PC-3 (cell line): ENCODE measurements at regions not wholly inside any gene's neighbourhood (a gene's known extent, or its start where the extent isn't known, plus 50 kb on each side); places are given as distances from the start of the nearest gene placed in this dataset.
A peak's percentile ranks its signal among the peaks of the same experiment; 100 is the strongest.

Experiments
- ATAC-seq: fragments of 200-7000 bp; cut with Tn5 transposase; 2 replicates; pipeline ENCODE4 v1.9.1; 2020; ENCODE audit warnings: mild to moderate bottlenecking, moderate library complexity
- BruUV-seq: library from RNA; stranded (reverse); fragments of 400-500 nt; replicated peaks from 2 replicates; lab custom pipeline; 2021; lab: Mats Ljungman, UMichigan
- CTCF ChIA-PET: fragments of 300-600 bp; sonication (Branson Sonifier 250); formaldehyde crosslinking; loops from one replicate; lab custom pipeline; 2022; ENCODE audit warnings: antibody characterized with exemption; lab: Charles Lee
- POLR2A ChIA-PET: fragments of 300-600 bp; sonication (Branson Sonifier 250); formaldehyde crosslinking; loops from one replicate; lab custom pipeline; 2022; ENCODE audit warnings: antibody characterized with exemption; ENCODE audit not compliant: unreplicated experiment; lab: Charles Lee
- DNase-seq: peaks from one replicate; pipeline ENCODE4 v3.0.0-alpha.2; 2015
- H2AFZ ChIP-seq: fragments of 300-600 bp; sonication (generic); 2 replicates; pipeline ENCODE4 v1.6.0; 2016; ENCODE audit warnings: antibody characterized with exemption, low read length
- H3F3A ChIP-seq: fragments of 300-600 bp; sonication (generic); one replicate; pipeline ENCODE4 v1.6.0; 2017; ENCODE audit warnings: antibody characterized with exemption, low read length, control low read depth, mild to moderate bottlenecking; ENCODE audit not compliant: unreplicated experiment
- H3K27ac ChIP-seq: fragments of 300-600 bp; sonication (generic); 2 replicates; pipeline ENCODE4 v1.5.1; 2016; ENCODE audit warnings: mild to moderate bottlenecking, low read length
- H3K27me3 ChIP-seq: fragments of 300-600 bp; sonication (generic); 2 replicates; pipeline ENCODE4 v1.6.1; 2016; ENCODE audit warnings: low read length, mixed read lengths
- H3K36me3 ChIP-seq: fragments of 300-600 bp; sonication (generic); 2 replicates; pipeline ENCODE4 v1.6.1; 2016; ENCODE audit warnings: low read depth, mixed run types, low read length, mixed read lengths
- H3K4me1 ChIP-seq: fragments of 300-600 bp; sonication (generic); 2 replicates; pipeline ENCODE4 v1.5.1; 2016; ENCODE audit warnings: low read length; ENCODE audit not compliant: insufficient read depth
- H3K4me2 ChIP-seq: fragments of 300-600 bp; sonication (generic); 2 replicates; pipeline ENCODE4 v1.6.0; 2016; ENCODE audit warnings: low read length
- H3K4me3 ChIP-seq: fragments of 300-600 bp; sonication (generic); 2 replicates; pipeline ENCODE4 v1.5.1; 2016; ENCODE audit warnings: mild to moderate bottlenecking, low read length, mixed read lengths
- H3K79me2 ChIP-seq: fragments of 300-600 bp; sonication (generic); 2 replicates; pipeline ENCODE4 v1.6.1; 2017; ENCODE audit warnings: low read length, mixed read lengths
- H3K9ac ChIP-seq: fragments of 300-600 bp; sonication (generic); 2 replicates; pipeline ENCODE4 v1.6.0; 2016; ENCODE audit warnings: mild to moderate bottlenecking, low read length
- H3K9me2 ChIP-seq: fragments of 300-600 bp; sonication (generic); replicated peaks from 2 replicates; pipeline ENCODE4 v1.6.1; 2016; ENCODE audit warnings: mixed run types, low read length, mixed read lengths
- H3K9me3 ChIP-seq: fragments of 300-600 bp; sonication (generic); 2 replicates; pipeline ENCODE4 v1.6.1; 2016; ENCODE audit warnings: low read length, mixed read lengths
- H4K20me1 ChIP-seq: fragments of 300-600 bp; sonication (generic); 2 replicates; pipeline ENCODE4 v1.6.1; 2016; ENCODE audit warnings: low read length, mixed read lengths
- CTCF ChIP-seq: fragments of 300-600 bp; sonication (generic); conservative IDR thresholded peaks from 2 replicates; pipeline ENCODE4 v1.5.1; 2017; ENCODE audit warnings: antibody characterized with exemption, low read depth, mild to moderate bottlenecking, low read length
- EZH2 ChIP-seq: fragments of 300-600 bp; sonication (generic); IDR thresholded peaks from one replicate; pipeline ENCODE4 v1.6.1; 2017; ENCODE audit warnings: antibody characterized with exemption, mild to moderate bottlenecking, low read length; ENCODE audit not compliant: unreplicated experiment
- EZH2phosphoT487 ChIP-seq: fragments of 300-600 bp; sonication (generic); IDR thresholded peaks from 2 replicates; pipeline ENCODE4 v1.6.1; 2018; ENCODE audit warnings: mild to moderate bottlenecking, antibody characterized with exemption, low read length, borderline replicate concordance
- intact Hi-C: fragments of 100-400 bp; cut with micrococcal nuclease; formaldehyde crosslinking; loops from 2 replicates; pipeline ENCODE4 v1.9.0; 2023

DNA sequence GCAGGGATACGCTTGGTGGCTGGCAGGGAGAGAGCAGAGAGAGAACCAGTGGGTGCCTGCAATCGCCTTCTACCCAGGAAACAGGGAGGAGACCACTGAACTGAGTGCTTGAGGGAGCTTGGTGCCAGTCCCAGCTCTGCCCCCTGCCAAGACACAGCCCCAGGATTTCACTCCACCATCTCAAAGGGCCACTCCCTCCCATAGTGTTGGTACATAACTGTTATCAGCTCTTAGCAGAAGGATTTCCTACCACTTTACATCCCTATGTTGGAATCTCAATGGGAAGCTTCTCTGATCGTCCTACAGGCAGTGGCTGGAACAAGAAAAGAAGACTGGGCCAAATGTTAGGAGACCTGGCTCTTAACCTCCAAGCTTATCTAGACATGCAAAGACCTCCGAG is 157.4 kb upstream of the FOXN3 start:
- no peak for DNase-seq
- no peak for TF ChIP-seq EZH2
- no peak for TF ChIP-seq EZH2phosphoT487
- TF ChIP-seq CTCF = no peak
- no peaks in the 10 kb centered on the region for H3K27me3 ChIP-seq
- ChIA-PET POLR2A (no interaction called here), CTCF (no interaction called here)
- H3K36me3 ChIP-seq = no peaks in the 10 kb centered on the region
- ATAC-seq = no peak
- H3K79me2 ChIP-seq = no peaks in the 10 kb centered on the region
- no peak overlapping the region for H2AFZ ChIP-seq
- H3K27ac ChIP-seq = no peak overlapping the region
- H3K4me1 ChIP-seq = peaks cover 12% of the 10 kb centered on the region; the same call in 1 of the 2 replicates
- no peak overlapping the region for H3K4me2 ChIP-seq
- no peaks in the 10 kb centered on the region for H4K20me1 ChIP-seq
- no peaks in the 10 kb centered on the region for H3K9me3 ChIP-seq
- intact Hi-C loops = loop anchor here (5.0 to 10.0 kb wide), 2 partner anchors 157 to 310 kb away; partner anchors contain the start of gene FOXN3
- no TSS peak for BruUV-seq
- no peak overlapping the region for H3K9ac ChIP-seq
- no peaks in the 10 kb centered on the region for H3F3A ChIP-seq
- H3K4me3 ChIP-seq = no peak overlapping the region
- H3K9me2 ChIP-seq = no peaks in the 10 kb centered on the region

DNA sequence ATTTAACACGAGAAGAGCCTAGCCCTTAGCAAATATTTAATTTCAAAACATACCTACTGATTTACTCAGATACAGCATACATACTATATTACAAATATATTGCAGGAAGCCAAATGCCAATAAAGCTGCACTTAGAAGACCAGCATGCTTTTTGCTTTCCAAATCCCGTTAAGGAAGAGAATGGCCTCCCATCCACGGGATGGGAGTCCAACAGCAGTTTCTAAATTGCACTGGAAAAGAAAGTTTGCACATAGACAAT is 156.3 kb upstream of the FOXN3 start:
- H3F3A ChIP-seq = no peaks in the 10 kb centered on the region
- H3K36me3 ChIP-seq = no peaks in the 10 kb centered on the region
- no peaks in the 10 kb centered on the region for H3K79me2 ChIP-seq
- ATAC-seq (peak; percentile 81), DNase-seq (no peak)
- no peaks in the 10 kb centered on the region for H3K27me3 ChIP-seq
- no peaks in the 10 kb centered on the region for H3K9me3 ChIP-seq
- H2AFZ ChIP-seq = no peak overlapping the region
- TF ChIP-seq EZH2 (no peak), CTCF (no peak), EZH2phosphoT487 (no peak)
- no peaks in the 10 kb centered on the region for H4K20me1 ChIP-seq
- no TSS peak for BruUV-seq
- no peak overlapping the region for H3K9ac ChIP-seq
- intact Hi-C loops = loop anchor here (5.0 to 10.0 kb wide), 2 partner anchors 156 to 311 kb away; partner anchors contain the start of gene FOXN3
- no peaks in the 10 kb centered on the region for H3K9me2 ChIP-seq
- no peak overlapping the region for H3K4me2 ChIP-seq
- H3K27ac ChIP-seq = no peak overlapping the region
- ChIA-PET POLR2A (no interaction called here), CTCF (no interaction called here)
- peaks cover 12% of the 10 kb centered on the region; the same call in 1 of the 2 replicates for H3K4me1 ChIP-seq
- no peak overlapping the region for H3K4me3 ChIP-seq

GRCh38 chr14:89572596-89573398 is 155.8 kb upstream of the FOXN3 start:
- H3K36me3 ChIP-seq = no peaks in the 10 kb centered on the region
- H2AFZ ChIP-seq = no peak overlapping the region
- no peak for TF ChIP-seq EZH2phosphoT487
- TF ChIP-seq EZH2 = no peak
- no peak for TF ChIP-seq CTCF
- DNase-seq (peak; percentile 2), ATAC-seq (peak; percentile 58)
- H3K4me2 ChIP-seq = no peak overlapping the region
- no peak overlapping the region for H3K27ac ChIP-seq
- no peaks in the 10 kb centered on the region for H3K9me3 ChIP-seq
- no peak overlapping the region for H3K9ac ChIP-seq
- intact Hi-C loops = loop anchor here (5.0 to 10.0 kb wide), 2 partner anchors 155 to 312 kb away; partner anchors contain the start of gene FOXN3
- ChIA-PET POLR2A (no interaction called here), CTCF (no interaction called here)
- no peaks in the 10 kb centered on the region for H3K79me2 ChIP-seq
- no peaks in the 10 kb centered on the region for H3K27me3 ChIP-seq
- H3K4me3 ChIP-seq = no peak overlapping the region
- H3K4me1 ChIP-seq = peaks cover 12% of the 10 kb centered on the region; the same call in 1 of the 2 replicates
- no peaks in the 10 kb centered on the region for H3F3A ChIP-seq
- H3K9me2 ChIP-seq = no peaks in the 10 kb centered on the region
- BruUV-seq = no TSS peak
- H4K20me1 ChIP-seq = no peaks in the 10 kb centered on the region
